ENCODE measurements at regions not wholly inside any gene's neighbourhood (a gene's known extent, or its start where the extent isn't known, plus 50 kb on each side); places are given as distances from the start of the nearest gene placed in this dataset.

GRCh38 chr11:98964146-98964545 is 56.6 kb upstream of the CNTN5 start:
- no peak overlapping the region for H3K4me3 ChIP-seq
- no peak overlapping the region for H3K27ac ChIP-seq

DNA sequence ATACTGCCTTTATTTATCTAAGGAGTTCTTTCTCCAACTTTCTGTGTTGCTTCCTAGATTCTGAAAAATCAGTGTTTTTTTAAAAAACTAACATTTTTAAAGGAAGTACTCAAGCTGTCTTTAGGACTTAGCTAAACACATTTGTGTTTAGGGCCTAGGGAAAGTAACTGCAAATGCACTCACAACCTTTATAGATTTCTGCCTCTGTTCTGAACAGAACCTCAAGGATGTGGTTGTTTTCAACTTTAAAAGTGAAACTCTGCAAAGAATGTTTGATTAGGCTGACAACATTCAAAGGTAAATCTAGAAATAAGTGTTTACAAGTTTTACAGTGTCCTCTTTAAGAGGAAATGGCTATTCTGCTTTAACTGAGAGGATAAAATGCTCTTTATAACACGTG is 55.4 kb upstream of the CNTN5 start:
- H3K27ac ChIP-seq, result no peak overlapping the region
- H3K27me3 ChIP-seq, result no peaks in the 10 kb centered on the region
- TF ChIP-seq POLR2A (IDR thresholded peaks at IDR 0.05) (no peak), POLR2AphosphoS5 (IDR thresholded peaks at IDR 0.05) (no peak)
- TF ChIP-seq, protein P1, sequence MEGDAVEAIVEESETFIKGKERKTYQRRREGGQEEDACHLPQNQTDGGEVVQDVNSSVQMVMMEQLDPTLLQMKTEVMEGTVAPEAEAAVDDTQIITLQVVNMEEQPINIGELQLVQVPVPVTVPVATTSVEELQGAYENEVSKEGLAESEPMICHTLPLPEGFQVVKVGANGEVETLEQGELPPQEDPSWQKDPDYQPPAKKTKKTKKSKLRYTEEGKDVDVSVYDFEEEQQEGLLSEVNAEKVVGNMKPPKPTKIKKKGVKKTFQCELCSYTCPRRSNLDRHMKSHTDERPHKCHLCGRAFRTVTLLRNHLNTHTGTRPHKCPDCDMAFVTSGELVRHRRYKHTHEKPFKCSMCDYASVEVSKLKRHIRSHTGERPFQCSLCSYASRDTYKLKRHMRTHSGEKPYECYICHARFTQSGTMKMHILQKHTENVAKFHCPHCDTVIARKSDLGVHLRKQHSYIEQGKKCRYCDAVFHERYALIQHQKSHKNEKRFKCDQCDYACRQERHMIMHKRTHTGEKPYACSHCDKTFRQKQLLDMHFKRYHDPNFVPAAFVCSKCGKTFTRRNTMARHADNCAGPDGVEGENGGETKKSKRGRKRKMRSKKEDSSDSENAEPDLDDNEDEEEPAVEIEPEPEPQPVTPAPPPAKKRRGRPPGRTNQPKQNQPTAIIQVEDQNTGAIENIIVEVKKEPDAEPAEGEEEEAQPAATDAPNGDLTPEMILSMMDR (IDR thresholded peaks at IDR 0.05), result no peak
- H3K36me3 ChIP-seq, result no peaks in the 10 kb centered on the region
- intact Hi-C loops (cut with DNase I; ENCODE audit: low total_unique reads), result no loop called here
- H3K9me3 ChIP-seq, result no peaks in the 10 kb centered on the region
- H3K4me1 ChIP-seq, result no peaks in the 10 kb centered on the region
- no peak overlapping the region for H3K4me3 ChIP-seq
- DNase-seq (ENCODE audit: low spot score in 2 of 2), result no peak

More at GRCh38 chr11:98964146-98964545, 56.6 kb upstream of the CNTN5 start:
- H3K36me3 ChIP-seq, result no peaks in the 10 kb centered on the region
- H3K27me3 ChIP-seq, result no peaks in the 10 kb centered on the region
- H3K4me1 ChIP-seq, result no peaks in the 10 kb centered on the region
- intact Hi-C loops (cut with DNase I; ENCODE audit: low total_unique reads), result no loop called here
- no peaks in the 10 kb centered on the region for H3K9me3 ChIP-seq
- TF ChIP-seq POLR2A (IDR thresholded peaks at IDR 0.05) (no peak), POLR2AphosphoS5 (IDR thresholded peaks at IDR 0.05) (no peak)
- TF ChIP-seq, protein P1 (IDR thresholded peaks at IDR 0.05), result no peak
- no peak for DNase-seq (ENCODE audit: low spot score in 2 of 2)

DNA sequence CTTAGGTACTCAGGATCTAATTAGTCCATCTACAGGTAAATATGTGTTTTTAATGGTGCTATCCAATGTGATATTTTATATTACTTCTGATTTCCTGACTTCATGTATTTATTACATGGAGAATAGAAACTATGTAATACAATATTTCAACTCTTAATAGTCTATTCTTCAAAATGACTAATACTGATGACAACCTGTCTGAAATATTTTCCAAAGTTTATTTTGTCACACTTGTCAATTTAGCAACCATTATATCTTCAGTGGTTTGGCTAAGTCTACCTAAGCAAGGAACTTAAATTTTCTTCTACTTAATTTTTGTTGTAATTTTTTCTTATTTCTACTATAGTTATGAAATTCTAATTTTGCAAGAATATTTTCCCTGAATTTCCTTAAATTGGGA is 55.0 kb upstream of the CNTN5 start:
- H3K4me3 ChIP-seq, result no peak overlapping the region
- intact Hi-C loops (cut with DNase I; ENCODE audit: low total_unique reads), result no loop called here

GRCh38 chr11:98967005-98967404 is 53.7 kb upstream of the CNTN5 start:
- no peak for DNase-seq (ENCODE audit: low spot score in 2 of 2)
- Histone ChIP-seq H3K27ac (no peak overlapping the region), H3K4me1 (no peaks in the 10 kb centered on the region), H3K9me3 (no peaks in the 10 kb centered on the region), H3K27me3 (no peaks in the 10 kb centered on the region), H3K4me3 (no peak overlapping the region), H3K36me3 (no peaks in the 10 kb centered on the region)
- intact Hi-C loops (cut with DNase I; ENCODE audit: low total_unique reads), result no loop called here
- TF ChIP-seq POLR2A (IDR thresholded peaks at IDR 0.05) (no peak), POLR2AphosphoS5 (IDR thresholded peaks at IDR 0.05) (no peak)
- TF ChIP-seq, protein P1 (IDR thresholded peaks at IDR 0.05), result no peak

More for the DNA sequence above, 55.0 kb upstream of the CNTN5 start:
- no peak for DNase-seq (ENCODE audit: low spot score in 2 of 2)
- H3K27me3 ChIP-seq, result no peaks in the 10 kb centered on the region
- TF ChIP-seq POLR2A (IDR thresholded peaks at IDR 0.05) (no peak), POLR2AphosphoS5 (IDR thresholded peaks at IDR 0.05) (no peak)
- TF ChIP-seq, protein P1 (IDR thresholded peaks at IDR 0.05), result no peak
- H3K4me1 ChIP-seq, result no peaks in the 10 kb centered on the region
- H3K36me3 ChIP-seq, result no peaks in the 10 kb centered on the region
- no peak overlapping the region for H3K27ac ChIP-seq
- H3K9me3 ChIP-seq, result no peaks in the 10 kb centered on the region

All from breast epithelium (tissue), 4 donors.